Smooth muscle cell (in vitro differentiated cells): ENCODE measurements at regions not wholly inside any gene's neighbourhood (a gene's known extent, or its start where the extent isn't known, plus 50 kb on each side); places are given as distances from the start of the nearest gene placed in this dataset.

Source experiments
- DNase-seq: peaks from one replicate; lab custom pipeline; 2025; ENCODE audit not compliant: unreplicated experiment; lab: John Stamatoyannopoulos, UW
- H2AFZ ChIP-seq: fragments of 200-600 bp; sonication (generic); 2 replicates; pipeline ENCODE4 v1.6.0; 2016; ENCODE audit warnings: antibody characterized with exemption, low read depth, mild to moderate bottlenecking
- H3F3A ChIP-seq: fragments of 200-600 bp; sonication (generic); 2 replicates; pipeline ENCODE4 v1.6.0; 2017; ENCODE audit warnings: antibody characterized with exemption, low read depth
- H3K27ac ChIP-seq: fragments of 200-600 bp; sonication (generic); 2 replicates; pipeline ENCODE4 v1.5.1; 2016; ENCODE audit warnings: low read depth, mild to moderate bottlenecking
- H3K27me3 ChIP-seq: fragments of 200-600 bp; sonication (generic); 2 replicates; pipeline ENCODE4 v1.6.1; 2016; ENCODE audit warnings: low read depth, mild to moderate bottlenecking
- H3K36me3 ChIP-seq: fragments of 200-600 bp; sonication (generic); 2 replicates; pipeline ENCODE4 v1.5.1; 2016; ENCODE audit warnings: low read depth
- H3K4me1 ChIP-seq: fragments of 200-600 bp; sonication (generic); 2 replicates; pipeline ENCODE4 v1.5.1; 2016; ENCODE audit warnings: low read depth
- H3K4me2 ChIP-seq: fragments of 200-600 bp; sonication (generic); 2 replicates; pipeline ENCODE4 v1.6.0; 2016; ENCODE audit warnings: mild to moderate bottlenecking
- H3K4me3 ChIP-seq: fragments of 200-600 bp; sonication (generic); 2 replicates; pipeline ENCODE4 v1.5.1; 2016; ENCODE audit warnings: mild to moderate bottlenecking
- H3K79me2 ChIP-seq: fragments of 200-600 bp; sonication (generic); 2 replicates; pipeline ENCODE4 v1.6.0; 2016; ENCODE audit warnings: low read depth, mild to moderate bottlenecking
- H3K9ac ChIP-seq: fragments of 200-600 bp; sonication (generic); 2 replicates; pipeline ENCODE4 v1.6.0; 2016; ENCODE audit warnings: low read depth
- H3K9me3 ChIP-seq: fragments of 200-600 bp; sonication (generic); replicated peaks from 2 replicates; pipeline ENCODE4 v1.5.1; 2016; ENCODE audit warnings: low read depth
- H4K20me1 ChIP-seq: fragments of 200-600 bp; sonication (generic); 2 replicates; pipeline ENCODE4 v1.6.0; 2016; ENCODE audit warnings: low read depth
- CTCF ChIP-seq: fragments of 200-600 bp; sonication (generic); IDR thresholded peaks from 2 replicates; pipeline ENCODE4 v1.5.1; 2017; ENCODE audit warnings: borderline replicate concordance, mild to moderate bottlenecking, antibody characterized with exemption; ENCODE audit not compliant: insufficient read depth, poor library complexity, severe bottlenecking
- WGBS: methylation state at CpG from one replicate; pipeline ENCODE4 v1.1.7; 2016; ENCODE audit warnings: low lambda C conversion rate; 5-methylcytosine and 5-hydroxymethylcytosine counted together

- Histone ChIP-seq H3K79me2 (no peaks in the 10 kb centered on the region), H2AFZ (no peak overlapping the region), H3K9me3 (no peaks in the 10 kb centered on the region), H3K27ac (no peak overlapping the region), H4K20me1 (no peaks in the 10 kb centered on the region), H3K4me1 (no peaks in the 10 kb centered on the region), H3F3A (no peaks in the 10 kb centered on the region), H3K4me3 (no peak overlapping the region), H3K27me3 (no peaks in the 10 kb centered on the region), H3K36me3 (no peaks in the 10 kb centered on the region), H3K4me2 (no peak overlapping the region), H3K9ac (no peak overlapping the region)
- 88% methylated on average over 11 of the region's 11 CpGs for WGBS
- no peak for DNase-seq
- TF ChIP-seq CTCF: no peak
Measured at GRCh38 chr14:40204441-40205175, 772.4 kb upstream of the FBXO33 start.

DNA sequence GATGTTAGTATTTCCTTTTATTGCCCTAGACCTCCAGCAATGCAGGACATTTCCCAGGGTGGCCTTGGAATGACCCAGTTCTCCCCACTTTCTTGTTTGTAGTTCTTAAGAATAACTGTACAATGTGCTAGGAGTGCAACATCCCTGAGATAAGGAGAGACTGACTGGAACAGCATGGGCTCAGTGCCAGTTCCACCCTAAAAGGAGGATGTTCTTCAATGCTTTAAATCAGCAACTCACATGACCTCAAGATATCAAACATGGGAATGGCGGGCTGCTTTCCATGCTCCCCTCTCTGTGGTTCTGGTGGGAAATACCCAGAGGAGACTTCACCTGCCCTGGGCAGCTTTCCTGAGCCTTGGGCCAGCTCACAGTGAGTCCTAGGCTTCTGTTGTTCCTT is 766.9 kb upstream of the FBXO33 start:
- Histone ChIP-seq H2AFZ (no peak overlapping the region), H4K20me1 (no peaks in the 10 kb centered on the region), H3K4me3 (no peak overlapping the region), H3K4me2 (no peak overlapping the region), H3K27me3 (no peaks in the 10 kb centered on the region), H3K36me3 (no peaks in the 10 kb centered on the region), H3F3A (no peaks in the 10 kb centered on the region), H3K9me3 (no peaks in the 10 kb centered on the region), H3K27ac (no peak overlapping the region), H3K9ac (no peak overlapping the region), H3K79me2 (no peaks in the 10 kb centered on the region), H3K4me1 (no peaks in the 10 kb centered on the region)
- no peak for DNase-seq
- 94% methylated on average over 1 of the region's 1 CpG for WGBS
- no peak for TF ChIP-seq CTCF

GRCh38 chr14:40197344-40197743 is 765.1 kb upstream of the FBXO33 start:
- Histone ChIP-seq H2AFZ (no peak overlapping the region), H3K27ac (no peak overlapping the region), H3K36me3 (no peaks in the 10 kb centered on the region), H4K20me1 (no peaks in the 10 kb centered on the region), H3F3A (no peaks in the 10 kb centered on the region), H3K27me3 (no peaks in the 10 kb centered on the region), H3K4me1 (no peaks in the 10 kb centered on the region), H3K4me3 (no peak overlapping the region), H3K9me3 (no peaks in the 10 kb centered on the region), H3K4me2 (no peak overlapping the region), H3K9ac (no peak overlapping the region), H3K79me2 (no peaks in the 10 kb centered on the region)
- TF ChIP-seq CTCF: no peak
- WGBS: 92% methylated on average over 2 of the region's 2 CpGs
- no peak for DNase-seq

- no peaks in the 10 kb centered on the region for H4K20me1 ChIP-seq
- H3F3A ChIP-seq: no peaks in the 10 kb centered on the region
- H3K4me1 ChIP-seq: no peaks in the 10 kb centered on the region
- H3K4me2 ChIP-seq: no peak overlapping the region
- no peak overlapping the region for H3K27ac ChIP-seq
- 63% methylated on average over 3 of the region's 3 CpGs for WGBS
- no peaks in the 10 kb centered on the region for H3K9me3 ChIP-seq
- H2AFZ ChIP-seq: no peak overlapping the region
- no peaks in the 10 kb centered on the region for H3K79me2 ChIP-seq
- no peaks in the 10 kb centered on the region for H3K27me3 ChIP-seq
- no peak overlapping the region for H3K9ac ChIP-seq
- no peak for DNase-seq
- TF ChIP-seq CTCF: no peak
- no peaks in the 10 kb centered on the region for H3K36me3 ChIP-seq
- H3K4me3 ChIP-seq: no peak overlapping the region
Measured at GRCh38 chr14:40188006-40188405, 755.8 kb upstream of the FBXO33 start.
